CD4-positive, alpha-beta memory T cell (primary cell): ENCODE measurements at regions not wholly inside any gene's neighbourhood (a gene's known extent, or its start where the extent isn't known, plus 50 kb on each side); places are given as distances from the start of the nearest gene placed in this dataset.

Experiments
- CTCF ChIA-PET: fragments of 350-600 bp; sonication (Branson Sonifier 250); formaldehyde crosslinking; loops from one replicate; lab custom pipeline; 2021; ENCODE audit warnings: inconsistent platforms; ENCODE audit not compliant: partially characterized antibody; lab: Charles Lee
- POLR2A ChIA-PET: fragments of 350-600 bp; sonication (Branson Sonifier 250); formaldehyde crosslinking; loops from one replicate; lab custom pipeline; 2021; ENCODE audit not compliant: partially characterized antibody; lab: Charles Lee
- DNase-seq, 5 donors: peaks; one replicate each; pipeline versions ENCODE4 v3.0.0 to v3.0.0-alpha.2; 2020 to 2022; ENCODE audit warnings: mixed read lengths in 1 of 5
- H3K27ac ChIP-seq: one replicate; pipeline ENCODE4 v1.7.0; 2013; ENCODE audit warnings: low read depth, low read length
- H3K27me3 ChIP-seq: 2 replicates; pipeline ENCODE4 v1.7.0; 2013; ENCODE audit warnings: mild to moderate bottlenecking, low read length, moderate library complexity; ENCODE audit not compliant: insufficient read depth
- H3K36me3 ChIP-seq: 2 replicates; pipeline ENCODE4 v1.7.0; 2013; ENCODE audit warnings: mild to moderate bottlenecking, low read length, moderate library complexity; ENCODE audit not compliant: insufficient read depth
- H3K4me1 ChIP-seq: 2 replicates; pipeline ENCODE4 v1.7.0; 2013; ENCODE audit warnings: mild to moderate bottlenecking, low read length, moderate library complexity; ENCODE audit not compliant: insufficient read depth
- H3K4me3 ChIP-seq, 2 donors: one replicate each; pipeline ENCODE4 v1.7.0; 2013; ENCODE audit warnings: low read length in 2 of 2, mild to moderate bottlenecking in 1 of 2
- H3K9me3 ChIP-seq, 2 donors: one replicate each; pipeline ENCODE4 v1.7.0; 2013; ENCODE audit warnings: low read length in 2 of 2, control low read depth in 1 of 2; ENCODE audit not compliant: control insufficient read depth in 1 of 2
- H3K27ac Mint-ChIP-seq, 7 donors: one replicate each; pipeline ENCODE4 v1.8.0; 2020 to 2021; ENCODE audit warnings: mixed read lengths in 7 of 7, mild to moderate bottlenecking in 6 of 7, inconsistent platforms in 3 of 7, moderate library complexity in 3 of 7
- H3K27me3 Mint-ChIP-seq, 2 donors: one replicate each; pipeline ENCODE4 v1.8.0; 2020 to 2021; ENCODE audit warnings: mixed read lengths in 2 of 2
- H3K36me3 Mint-ChIP-seq, 2 donors: one replicate each; pipeline ENCODE4 v1.8.0; 2020 to 2021; ENCODE audit warnings: mixed read lengths in 2 of 2, inconsistent platforms in 1 of 2, mild to moderate bottlenecking in 1 of 2
- H3K4me1 Mint-ChIP-seq, 4 donors: one replicate each; pipeline ENCODE4 v1.8.0; 2020 to 2021; ENCODE audit warnings: mixed read lengths in 4 of 4, mild to moderate bottlenecking in 1 of 4
- H3K4me3 Mint-ChIP-seq, 8 donors: one replicate each; pipeline ENCODE4 v1.8.0; 2020 to 2021; ENCODE audit warnings: mixed read lengths in 8 of 8, mild to moderate bottlenecking in 7 of 8, moderate library complexity in 6 of 8, inconsistent platforms in 3 of 8
- H3K9me3 Mint-ChIP-seq, 8 donors: one replicate each; pipeline ENCODE4 v1.8.0; 2020 to 2021; ENCODE audit warnings: mixed read lengths in 8 of 8, mild to moderate bottlenecking in 5 of 8, inconsistent platforms in 3 of 8, moderate library complexity in 1 of 8
- intact Hi-C: fragments of 100-400 bp; cut with micrococcal nuclease; formaldehyde crosslinking; loops from one replicate; pipeline ENCODE4 v1.15.1; 2023

DNA sequence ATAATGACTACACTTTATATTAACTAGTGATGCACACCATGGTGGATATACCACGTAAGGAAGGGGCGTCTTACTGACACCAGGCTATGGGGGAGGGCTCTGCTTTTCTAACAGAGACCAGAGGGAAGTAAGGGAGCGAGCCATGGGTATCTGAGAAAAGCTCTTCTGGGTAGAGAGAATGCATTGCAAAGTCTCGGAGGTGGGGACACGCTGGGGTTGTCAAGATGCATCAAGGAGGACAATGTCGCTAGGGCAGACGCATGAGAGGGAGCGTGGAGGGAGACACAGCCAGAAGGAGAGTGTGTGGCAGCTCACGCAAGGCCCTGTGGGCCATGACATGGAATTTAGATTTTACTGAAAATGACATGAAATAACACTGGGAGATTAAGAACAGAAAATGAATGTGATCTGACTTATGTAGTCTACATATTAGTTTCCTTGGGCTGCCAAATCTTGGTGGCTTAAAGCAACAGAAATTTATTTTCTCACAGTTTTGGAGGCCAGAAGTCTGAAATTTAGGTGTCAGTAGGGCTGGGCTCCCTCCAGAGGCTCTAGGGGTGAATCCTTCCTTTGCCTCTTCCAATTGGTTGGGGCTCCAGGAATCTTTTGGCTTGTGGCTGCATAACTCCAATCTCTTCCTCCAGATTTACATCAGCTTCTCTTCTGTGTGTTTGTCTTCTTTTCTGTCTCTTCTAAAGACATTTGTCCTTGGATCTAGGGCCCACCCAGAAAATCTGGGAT, 352.2 kb downstream of the CYRIA start:
- ChIA-PET POLR2A (no interaction called here), CTCF (no interaction called here)
- Histone ChIP-seq H3K9me3 (no peaks in the 10 kb centered on the region), H3K27ac (no peak overlapping the region), H3K27me3 (no peaks in the 10 kb centered on the region), H3K4me1 (no peaks in the 10 kb centered on the region), H3K4me3 (no peak overlapping the region), H3K36me3 (no peaks in the 10 kb centered on the region)
- no peak for DNase-seq
- H3K4me3 Mint-ChIP-seq: no peak overlapping the region
- intact Hi-C loops: no loop called here
- no peaks in the 10 kb centered on the region for H3K36me3 Mint-ChIP-seq
- H3K9me3 Mint-ChIP-seq: peaks cover 0 to 2% (median 0%) of the 10 kb centered on the region in 8 donors
- H3K4me1 Mint-ChIP-seq: no peaks in the 10 kb centered on the region
- peaks cover 0 to 3% of the 10 kb centered on the region in 2 donors for H3K27me3 Mint-ChIP-seq
- no peak overlapping the region for H3K27ac Mint-ChIP-seq

DNA sequence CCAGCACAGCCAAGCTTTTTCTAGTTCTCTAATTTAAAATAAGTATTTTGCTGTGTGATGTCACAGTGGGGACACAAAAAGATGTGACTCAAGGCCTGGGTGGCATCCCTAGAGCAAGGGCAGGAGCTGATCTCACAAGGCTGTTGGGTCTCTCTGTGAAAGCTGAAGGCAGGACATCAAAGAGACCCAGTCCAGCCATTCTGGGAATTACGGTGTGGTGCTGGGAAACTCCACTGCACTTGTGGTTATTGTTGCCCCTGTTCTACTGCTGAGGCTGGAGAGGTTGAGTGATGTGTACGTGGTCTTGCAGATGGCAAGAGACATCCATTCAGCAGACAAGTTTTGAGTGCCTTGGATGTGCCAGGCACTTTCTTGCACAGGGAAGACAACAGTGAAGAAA, 352.9 kb downstream of the CYRIA start:
- intact Hi-C loops: no loop called here
- Histone ChIP-seq H3K9me3 (no peaks in the 10 kb centered on the region), H3K27me3 (no peaks in the 10 kb centered on the region), H3K4me1 (no peaks in the 10 kb centered on the region), H3K27ac (no peak overlapping the region), H3K4me3 (no peak overlapping the region), H3K36me3 (no peaks in the 10 kb centered on the region)
- Mint-ChIP-seq H3K27me3 (peaks cover 0 to 3% of the 10 kb centered on the region in 2 donors), H3K9me3 (peaks cover 0 to 2% (median 0%) of the 10 kb centered on the region in 8 donors), H3K36me3 (no peaks in the 10 kb centered on the region), H3K27ac (no peak overlapping the region), H3K4me1 (no peaks in the 10 kb centered on the region), H3K4me3 (no peak overlapping the region)
- CTCF ChIA-PET: no interaction called here
- no peak for DNase-seq
- POLR2A ChIA-PET: no interaction called here

DNA sequence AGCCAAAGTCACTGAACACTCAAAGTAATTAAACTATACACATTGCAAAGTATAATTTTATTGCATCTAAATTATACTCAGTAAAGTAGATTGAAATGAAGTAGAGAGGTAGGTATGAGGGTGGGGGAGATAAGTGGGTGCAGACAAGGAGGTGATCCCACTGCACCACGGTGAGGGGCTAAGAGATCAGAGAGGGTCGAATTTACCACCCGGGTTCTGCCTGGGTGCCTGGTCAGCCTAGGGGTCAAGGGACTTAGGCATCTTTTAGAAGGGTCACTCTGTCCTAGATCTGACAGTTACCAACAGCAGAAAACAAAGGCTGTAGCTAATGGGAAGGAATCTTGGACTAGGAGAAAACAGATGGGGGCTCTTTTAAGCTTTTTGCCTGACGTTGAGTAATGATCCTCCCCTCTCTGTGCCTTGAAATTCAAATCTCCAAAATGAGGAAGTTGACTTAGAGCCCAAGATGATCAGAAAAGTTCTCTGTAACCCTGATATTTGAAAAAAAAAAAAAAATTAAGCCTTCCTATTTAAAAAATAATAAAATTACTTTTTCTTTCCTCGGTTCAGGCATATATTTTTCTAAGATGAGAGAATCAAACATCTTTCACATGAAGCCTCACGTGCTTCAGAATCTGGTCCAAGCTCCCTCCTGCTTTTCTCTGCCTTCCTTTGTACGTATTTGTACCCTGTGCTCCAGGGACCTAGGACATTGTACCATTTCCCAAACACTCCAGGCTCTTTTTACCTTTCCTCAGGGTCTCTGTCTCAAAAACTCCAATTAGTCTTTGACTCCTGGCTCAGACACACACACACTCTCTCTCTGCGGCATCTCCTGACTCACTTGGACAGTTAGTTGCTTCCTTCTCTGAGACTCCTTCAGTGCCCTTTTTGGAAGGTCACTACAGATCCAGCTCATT, 353.9 kb downstream of the CYRIA start:
- H3K9me3 ChIP-seq: no peaks in the 10 kb centered on the region
- no peaks in the 10 kb centered on the region for H3K4me1 ChIP-seq
- H3K27ac ChIP-seq: no peak overlapping the region
- H3K36me3 ChIP-seq: no peaks in the 10 kb centered on the region
- no peak overlapping the region for H3K4me3 ChIP-seq
- H3K27ac Mint-ChIP-seq: no peak overlapping the region
- ChIA-PET CTCF (no interaction called here), POLR2A (no interaction called here)
- no peak for DNase-seq
- no peaks in the 10 kb centered on the region for H3K36me3 Mint-ChIP-seq
- no peaks in the 10 kb centered on the region for H3K4me1 Mint-ChIP-seq
- peaks cover 0 to 2% (median 0%) of the 10 kb centered on the region in 8 donors for H3K9me3 Mint-ChIP-seq
- peaks cover 0 to 3% of the 10 kb centered on the region in 2 donors for H3K27me3 Mint-ChIP-seq
- intact Hi-C loops: no loop called here
- no peak overlapping the region for H3K4me3 Mint-ChIP-seq
- no peaks in the 10 kb centered on the region for H3K27me3 ChIP-seq

DNA sequence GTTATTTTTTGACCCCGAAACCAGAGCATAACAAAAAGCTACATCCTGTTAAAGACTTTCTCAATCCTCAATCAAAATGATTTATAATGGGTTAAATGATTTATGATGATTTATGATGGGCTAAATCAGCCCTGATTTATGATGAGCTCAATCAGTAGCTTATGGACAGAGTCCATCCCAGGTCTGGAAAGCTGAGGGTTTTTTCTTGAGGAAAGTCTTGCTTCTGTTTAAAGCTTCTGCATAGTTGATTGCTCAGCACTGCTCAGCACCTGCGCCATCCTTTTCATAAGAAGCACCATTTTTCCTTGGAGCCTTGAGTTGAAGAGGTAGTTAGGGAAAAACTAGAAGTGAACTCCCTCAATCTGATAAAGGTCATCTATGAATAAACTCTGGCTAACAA, 356.8 kb downstream of the CYRIA start:
- H3K9me3 Mint-ChIP-seq: peaks cover 0 to 2% (median 0%) of the 10 kb centered on the region in 8 donors
- peaks cover 3 to 5% of the 10 kb centered on the region in 2 donors for H3K27me3 Mint-ChIP-seq
- no peaks in the 10 kb centered on the region for H3K4me1 ChIP-seq
- H3K36me3 ChIP-seq: no peaks in the 10 kb centered on the region
- H3K36me3 Mint-ChIP-seq: no peaks in the 10 kb centered on the region
- H3K27ac Mint-ChIP-seq: no peak overlapping the region
- H3K4me3 Mint-ChIP-seq: no peak overlapping the region
- ChIA-PET CTCF (no interaction called here), POLR2A (no interaction called here)
- H3K4me3 ChIP-seq: no peak overlapping the region
- H3K27me3 ChIP-seq: no peaks in the 10 kb centered on the region
- intact Hi-C loops: no loop called here
- no peak overlapping the region for H3K27ac ChIP-seq
- peaks cover 0 to 2% (median under 1%) of the 10 kb centered on the region in 4 donors for H3K4me1 Mint-ChIP-seq
- no peak for DNase-seq
- no peaks in the 10 kb centered on the region for H3K9me3 ChIP-seq

DNA sequence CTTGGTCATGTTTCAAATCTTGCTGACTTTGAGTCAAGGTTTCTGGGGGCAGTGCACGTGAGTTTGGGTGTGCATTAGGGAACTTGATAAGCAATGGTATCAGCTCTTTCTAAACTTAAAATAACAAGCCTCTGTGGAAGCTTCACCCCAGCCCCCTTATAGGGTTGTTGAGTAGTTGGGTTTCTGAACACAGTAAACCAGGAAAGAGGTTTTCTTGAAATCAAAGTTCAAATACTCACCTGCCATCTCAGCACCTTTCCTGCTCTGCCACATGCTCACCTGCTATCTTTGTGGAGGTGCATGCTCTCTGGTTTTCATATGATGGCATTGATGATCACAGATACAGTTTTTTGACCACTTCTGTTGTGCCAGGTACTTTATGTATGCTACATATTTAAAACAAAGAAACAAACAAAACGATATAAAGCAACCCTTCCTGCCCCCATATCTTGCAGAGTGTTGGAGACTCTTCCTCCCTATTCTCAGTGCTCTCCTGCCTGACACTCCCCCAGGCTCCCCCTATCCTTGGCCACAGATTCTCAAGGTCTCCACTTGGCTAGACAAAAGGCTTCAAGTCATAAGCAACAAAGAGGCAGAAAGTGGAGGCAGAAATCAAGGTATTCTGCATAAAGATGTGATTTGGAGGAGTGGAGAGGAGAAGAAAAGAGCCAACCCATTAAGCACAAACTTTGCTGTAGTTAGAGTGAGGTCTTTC, 360.6 kb downstream of the CYRIA start:
- Histone ChIP-seq H3K27me3 (no peaks in the 10 kb centered on the region), H3K4me1 (no peaks in the 10 kb centered on the region), H3K4me3 (no peak overlapping the region), H3K27ac (no peak overlapping the region), H3K36me3 (no peaks in the 10 kb centered on the region), H3K9me3 (no peaks in the 10 kb centered on the region)
- Mint-ChIP-seq H3K9me3 (peaks cover 0 to 6% (median 0%) of the 10 kb centered on the region in 8 donors), H3K27ac (no peak overlapping the region), H3K27me3 (peaks cover 9 to 11% of the 10 kb centered on the region in 2 donors), H3K4me1 (peaks cover 6 to 7% (median 6%) of the 10 kb centered on the region in 4 donors), H3K4me3 (no peak overlapping the region), H3K36me3 (no peaks in the 10 kb centered on the region)
- ChIA-PET POLR2A (no interaction called here), CTCF (no interaction called here)
- no peak for DNase-seq
- intact Hi-C loops: no loop called here

DNA sequence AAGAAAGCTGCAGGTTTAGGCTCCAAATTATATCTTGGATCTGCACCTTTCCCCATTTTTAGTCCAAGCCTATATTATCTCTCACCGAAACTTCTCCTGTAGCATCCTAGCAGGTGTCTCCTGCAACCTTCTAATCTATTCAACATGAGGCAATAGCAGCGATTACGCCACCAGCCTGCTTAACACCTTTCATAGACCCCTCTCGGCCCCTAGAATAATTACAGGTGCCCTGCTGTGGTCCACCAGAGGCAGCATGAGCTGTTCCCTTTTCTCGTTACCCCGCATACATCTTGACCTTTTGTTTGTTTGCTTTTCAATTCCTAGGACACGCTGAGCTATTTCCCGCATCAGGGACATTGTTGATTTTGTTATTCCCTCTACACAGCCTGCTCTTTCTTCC, 361.9 kb downstream of the CYRIA start:
- Mint-ChIP-seq H3K36me3 (no peaks in the 10 kb centered on the region), H3K9me3 (peaks cover 0 to 6% (median 0%) of the 10 kb centered on the region in 8 donors), H3K4me1 (peaks cover 6 to 7% (median 6%) of the 10 kb centered on the region in 4 donors), H3K4me3 (peak overlapping the region in 1 of 8 donors; percentile 2), H3K27me3 (peaks cover 9 to 11% of the 10 kb centered on the region in 2 donors), H3K27ac (no peak overlapping the region)
- Histone ChIP-seq H3K4me1 (no peaks in the 10 kb centered on the region), H3K36me3 (no peaks in the 10 kb centered on the region), H3K27ac (no peak overlapping the region), H3K4me3 (no peak overlapping the region), H3K9me3 (no peaks in the 10 kb centered on the region), H3K27me3 (no peaks in the 10 kb centered on the region)
- CTCF ChIA-PET: no interaction called here
- intact Hi-C loops: no loop called here
- DNase-seq: no peak
- POLR2A ChIA-PET: interaction anchor here (0.6 kb wide), 1 partner anchor 419 kb away, joined by 3 read pairs; no protein-coding TSS in a partner anchor

DNA sequence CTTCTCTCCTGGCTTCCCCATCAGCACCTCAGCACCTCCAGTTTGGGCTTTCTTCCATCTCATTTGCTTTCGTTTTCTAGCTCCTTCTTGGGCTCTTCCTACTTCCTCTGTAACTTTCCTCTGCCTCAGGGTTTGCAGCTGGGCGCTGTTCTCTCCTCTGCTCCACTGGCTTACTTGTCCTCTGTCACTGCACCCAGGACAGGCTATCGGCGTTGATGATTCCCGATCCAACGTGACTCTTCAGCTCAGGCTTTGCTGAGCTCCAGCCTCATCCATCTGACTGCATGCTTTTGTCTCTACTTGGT, 362.4 kb downstream of the CYRIA start:
- H3K4me3 Mint-ChIP-seq: peak overlapping the region in 6 of 8 donors; percentile 3 to 45 (median 24)

More for the DNA sequence above, 362.4 kb downstream of the CYRIA start:
- H3K9me3 Mint-ChIP-seq: peaks cover 0 to 6% (median 0%) of the 10 kb centered on the region in 8 donors
- H3K4me1 ChIP-seq: no peaks in the 10 kb centered on the region
- no peak overlapping the region for H3K4me3 ChIP-seq
- POLR2A ChIA-PET: no interaction called here
- no peaks in the 10 kb centered on the region for H3K36me3 ChIP-seq
- H3K9me3 ChIP-seq: no peaks in the 10 kb centered on the region
- peaks cover 6 to 7% (median 6%) of the 10 kb centered on the region in 4 donors for H3K4me1 Mint-ChIP-seq
- intact Hi-C loops: no loop called here
- H3K36me3 Mint-ChIP-seq: no peaks in the 10 kb centered on the region
- peaks cover 9 to 11% of the 10 kb centered on the region in 2 donors for H3K27me3 Mint-ChIP-seq
- H3K27ac Mint-ChIP-seq: no peak overlapping the region
- no peak for DNase-seq
- CTCF ChIA-PET: no interaction called here
- no peak overlapping the region for H3K27ac ChIP-seq
- no peaks in the 10 kb centered on the region for H3K27me3 ChIP-seq
